PC-9 (cell line): ENCODE measurements at regions not wholly inside any gene's neighbourhood (a gene's known extent, or its start where the extent isn't known, plus 50 kb on each side); places are given as distances from the start of the nearest gene placed in this dataset.

Source experiments
- BruUV-seq: library from RNA; stranded (reverse); fragments of 400-500 nt; replicated peaks from 2 replicates; lab custom pipeline; 2021; lab: Mats Ljungman, UMichigan
- CTCF ChIA-PET: fragments of 300-600 bp; sonication (Branson Sonifier 250); formaldehyde crosslinking; loops from one replicate; lab custom pipeline; 2022; ENCODE audit warnings: antibody characterized with exemption; lab: Charles Lee
- POLR2A ChIA-PET: fragments of 300-600 bp; sonication (Branson Sonifier 250); formaldehyde crosslinking; loops from one replicate; lab custom pipeline; 2022; ENCODE audit warnings: antibody characterized with exemption; ENCODE audit not compliant: unreplicated experiment; lab: Charles Lee
- DNase-seq, 2 experiments: peaks; one replicate each; pipeline versions ENCODE4 v3.0.0 to v3.0.0-alpha.2; 2015 to 2022; ENCODE audit warnings: mixed read lengths in 1 of 2
- H2AFZ ChIP-seq: fragments of 200-600 bp; sonication (generic); 2 replicates; pipeline ENCODE4 v1.8.1; 2017; ENCODE audit warnings: antibody characterized with exemption
- H3F3A ChIP-seq: fragments of 200-600 bp; sonication (generic); 2 replicates; pipeline ENCODE4 v1.8.1; 2017; ENCODE audit warnings: antibody characterized with exemption, mild to moderate bottlenecking, low read depth; ENCODE audit not compliant: insufficient read depth
- H3K27ac ChIP-seq: fragments of 200-600 bp; sonication (generic); 2 replicates; pipeline ENCODE4 v1.6.1; 2016; ENCODE audit warnings: mixed run types
- H3K27me3 ChIP-seq: fragments of 200-600 bp; sonication (generic); 2 replicates; pipeline ENCODE4 v1.6.1; 2016; ENCODE audit warnings: low read depth, mixed run types; ENCODE audit not compliant: insufficient read depth
- H3K36me3 ChIP-seq: fragments of 200-600 bp; sonication (generic); 2 replicates; pipeline ENCODE4 v1.6.1; 2016; ENCODE audit warnings: low read depth, mixed run types
- H3K4me1 ChIP-seq: fragments of 200-600 bp; sonication (generic); replicated peaks from 2 replicates; pipeline ENCODE4 v1.6.1; 2016; ENCODE audit warnings: mixed run types; ENCODE audit not compliant: insufficient read depth
- H3K4me2 ChIP-seq: fragments of 200-600 bp; sonication (generic); 2 replicates; pipeline ENCODE4 v1.6.1; 2017; ENCODE audit warnings: mixed run types
- H3K4me3 ChIP-seq: fragments of 200-600 bp; sonication (generic); 2 replicates; pipeline ENCODE4 v1.6.1; 2016; ENCODE audit warnings: mixed run types
- H3K79me2 ChIP-seq: fragments of 200-600 bp; sonication (generic); 2 replicates; pipeline ENCODE4 v1.6.1; 2017; ENCODE audit warnings: low read depth, mixed run types
- H3K9me2 ChIP-seq: fragments of 200-600 bp; sonication (generic); 2 replicates; pipeline ENCODE4 v1.8.1; 2017; ENCODE audit warnings: mild to moderate bottlenecking; ENCODE audit not compliant: insufficient read depth
- H3K9me3 ChIP-seq: fragments of 200-600 bp; sonication (generic); 2 replicates; pipeline ENCODE4 v1.8.1; 2016; ENCODE audit warnings: low read depth; ENCODE audit not compliant: insufficient read depth
- H4K20me1 ChIP-seq: fragments of 200-600 bp; sonication (generic); 2 replicates; pipeline ENCODE4 v1.8.1; 2017; ENCODE audit not compliant: insufficient read depth
- CTCF ChIP-seq: fragments of 200-600 bp; sonication (generic); conservative IDR thresholded peaks from 2 replicates; pipeline ENCODE4 v1.6.1; 2017; ENCODE audit warnings: mixed run types, antibody characterized with exemption, mild to moderate bottlenecking, moderate library complexity
- EZH2 ChIP-seq: fragments of 200-600 bp; sonication (generic); IDR thresholded peaks from 2 replicates; pipeline ENCODE4 v1.8.0; 2017; ENCODE audit warnings: antibody characterized with exemption, low read depth
- intact Hi-C: fragments of 100-400 bp; cut with micrococcal nuclease; formaldehyde crosslinking; loops from one replicate; pipeline ENCODE4 v1.10.0; 2022; ENCODE audit not compliant: unreplicated experiment

- H3K27ac ChIP-seq, result no peak overlapping the region
- H3K9me2 ChIP-seq, result no peaks in the 10 kb centered on the region
- CTCF ChIA-PET, result no interaction called here
- H3K79me2 ChIP-seq, result no peaks in the 10 kb centered on the region
- no peaks in the 10 kb centered on the region for H3K9me3 ChIP-seq
- no peak overlapping the region for H3K4me3 ChIP-seq
- intact Hi-C loops, result no loop called here
- no peaks in the 10 kb centered on the region for H3K4me1 ChIP-seq
- no peaks in the 10 kb centered on the region for H3K27me3 ChIP-seq
- H2AFZ ChIP-seq, result no peak overlapping the region
- H3K4me2 ChIP-seq, result no peak overlapping the region
- no peak for DNase-seq
- TF ChIP-seq CTCF (no peak), EZH2 (no peak)
- no peaks in the 10 kb centered on the region for H3K36me3 ChIP-seq
- BruUV-seq, result no TSS peak
- POLR2A ChIA-PET, result no interaction called here
- no peaks in the 10 kb centered on the region for H3F3A ChIP-seq
- no peaks in the 10 kb centered on the region for H4K20me1 ChIP-seq
Measured at GRCh38 chr7:114182837-114183236, 231.8 kb upstream of the FOXP2 start.

GRCh38 chr7:114181280-114181679, 233.3 kb upstream of the FOXP2 start:
- H3K9me3 ChIP-seq, result no peaks in the 10 kb centered on the region
- no peaks in the 10 kb centered on the region for H3K9me2 ChIP-seq
- no peaks in the 10 kb centered on the region for H3F3A ChIP-seq
- no peak overlapping the region for H3K4me3 ChIP-seq
- H3K27me3 ChIP-seq, result no peaks in the 10 kb centered on the region
- no peaks in the 10 kb centered on the region for H3K36me3 ChIP-seq
- no peak for DNase-seq
- no peak overlapping the region for H3K27ac ChIP-seq
- no peak overlapping the region for H3K4me2 ChIP-seq
- ChIA-PET CTCF (no interaction called here), POLR2A (no interaction called here)
- no peaks in the 10 kb centered on the region for H3K4me1 ChIP-seq
- H4K20me1 ChIP-seq, result no peaks in the 10 kb centered on the region
- intact Hi-C loops, result no loop called here
- no peak overlapping the region for H2AFZ ChIP-seq
- BruUV-seq, result no TSS peak
- H3K79me2 ChIP-seq, result no peaks in the 10 kb centered on the region
- no peak for TF ChIP-seq CTCF
- no peak for TF ChIP-seq EZH2

GRCh38 chr7:114180556-114181266, 233.9 kb upstream of the FOXP2 start:
- Histone ChIP-seq H3K36me3 (no peaks in the 10 kb centered on the region), H3K79me2 (no peaks in the 10 kb centered on the region), H3K9me2 (no peaks in the 10 kb centered on the region), H3K27ac (no peak overlapping the region), H3K27me3 (no peaks in the 10 kb centered on the region), H3K4me1 (no peaks in the 10 kb centered on the region), H3K4me2 (no peak overlapping the region), H3F3A (no peaks in the 10 kb centered on the region), H2AFZ (no peak overlapping the region), H3K4me3 (no peak overlapping the region), H4K20me1 (no peaks in the 10 kb centered on the region), H3K9me3 (no peaks in the 10 kb centered on the region)
- ChIA-PET POLR2A (no interaction called here), CTCF (no interaction called here)
- DNase-seq, result no peak
- BruUV-seq, result no TSS peak
- intact Hi-C loops, result no loop called here
- TF ChIP-seq CTCF (no peak), EZH2 (no peak)
